GM18508 (cell line): ENCODE measurements at regions not wholly inside any gene's neighbourhood (a gene's known extent, or its start where the extent isn't known, plus 50 kb on each side); places are given as distances from the start of the nearest gene placed in this dataset.

Experiments used
- ATAC-seq: cut with Tn5 transposase; IDR thresholded peaks from one replicate; pipeline ENCODE4 v1.9.1; 2021; ENCODE audit warnings: moderate number of reproducible peaks; ENCODE audit not compliant: insufficient read depth, unreplicated experiment

DNA sequence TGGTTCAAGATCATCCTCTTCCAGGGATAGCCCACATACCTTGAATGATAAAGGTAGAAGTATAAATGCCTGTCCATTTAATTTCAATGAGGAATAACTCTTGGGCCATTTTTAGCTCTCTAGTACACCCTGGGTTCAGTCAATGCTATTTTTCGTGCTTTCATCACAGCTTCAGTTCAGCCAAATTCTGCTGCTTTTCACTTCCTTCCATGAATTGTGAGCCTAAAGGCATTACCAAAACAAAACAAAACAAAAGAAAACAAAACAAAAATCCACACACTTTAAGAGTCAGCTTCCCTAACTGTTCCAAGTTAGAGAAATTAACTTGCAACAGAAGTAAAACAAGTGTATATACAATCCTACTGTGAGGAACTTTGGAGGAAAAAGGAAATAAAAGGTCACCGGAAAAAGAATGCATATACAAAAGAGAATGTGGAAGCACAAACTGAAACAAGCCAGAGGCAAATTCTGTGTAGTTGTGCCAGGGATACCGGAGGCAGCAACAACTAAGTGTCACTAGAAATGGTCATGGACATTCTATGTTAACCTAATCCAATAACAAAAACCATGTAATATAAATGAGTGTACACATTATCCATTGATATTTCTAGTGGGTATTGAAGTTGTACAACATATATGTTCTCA is 423.1 kb downstream of the KCTD8 start:
- ATAC-seq: no peak

GRCh38 chr4:44038811-44039210 is 409.8 kb downstream of the KCTD8 start:
- no peak for ATAC-seq

- no peak for ATAC-seq
These were observed 402.1 kb downstream of the KCTD8 start for GRCh38 chr4:44046491-44046890.

GRCh38 chr4:44056721-44057151 is 391.9 kb downstream of the KCTD8 start:
- ATAC-seq: no peak

DNA sequence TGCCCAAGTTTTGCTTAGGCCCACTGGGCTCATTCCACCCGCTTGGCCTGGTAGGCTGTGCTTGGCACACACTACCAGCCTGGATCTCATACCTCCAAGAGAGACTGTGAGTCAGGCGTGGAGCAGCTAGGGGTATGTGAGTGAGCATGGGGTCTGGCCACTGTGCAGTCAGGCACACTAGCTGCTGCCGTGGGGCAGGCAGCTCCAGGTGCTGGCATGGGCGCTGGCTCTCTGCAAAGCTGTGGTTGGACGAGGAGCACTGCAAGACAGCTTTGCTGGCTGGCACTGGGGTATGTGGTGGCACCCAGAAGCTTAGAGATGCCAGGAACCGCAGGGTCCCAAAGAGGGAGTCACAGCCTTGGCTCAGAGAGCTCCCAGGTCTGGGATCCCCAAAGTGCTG is 377.8 kb downstream of the KCTD8 start:
- ATAC-seq: no peak

GRCh38 chr4:44071959-44072955 is 376.4 kb downstream of the KCTD8 start:
- ATAC-seq: no peak

DNA sequence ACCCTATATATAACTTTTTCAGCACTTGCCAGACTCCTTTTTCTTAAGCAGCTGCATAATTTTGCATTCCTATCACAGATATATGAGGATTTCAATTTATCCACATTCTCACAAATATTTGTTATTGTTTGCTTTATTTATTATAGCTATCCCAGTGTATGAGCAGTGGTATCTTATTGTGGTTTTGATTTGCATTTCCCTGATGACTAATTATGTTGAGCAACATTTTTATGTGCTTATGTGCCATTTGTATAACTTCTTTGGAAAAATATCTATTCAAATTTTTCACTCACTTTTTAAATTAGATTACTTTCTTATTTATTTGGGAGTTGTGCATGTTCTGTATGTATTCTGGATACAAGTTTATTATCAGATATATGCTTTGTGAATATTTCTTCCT is 361.9 kb downstream of the KCTD8 start:
- no peak for ATAC-seq

DNA sequence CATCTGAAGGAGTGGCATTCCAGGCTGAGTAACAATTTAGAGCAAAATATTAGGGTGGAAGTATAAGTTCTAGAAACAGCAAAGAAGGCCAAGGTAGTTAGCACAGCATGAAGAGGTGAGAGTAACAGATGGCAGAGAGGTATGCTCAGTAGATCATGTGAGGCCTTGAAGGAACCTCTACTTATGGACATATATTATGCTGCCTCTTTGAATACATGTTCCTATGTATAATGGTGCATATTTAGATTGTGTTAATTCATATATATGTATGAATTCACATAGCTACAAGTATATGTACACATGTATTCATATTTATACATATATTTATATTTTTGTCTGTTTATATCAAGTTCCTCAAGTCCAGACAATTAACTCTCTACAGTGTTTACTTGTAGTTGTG is 355.2 kb downstream of the KCTD8 start:
- no peak for ATAC-seq

DNA sequence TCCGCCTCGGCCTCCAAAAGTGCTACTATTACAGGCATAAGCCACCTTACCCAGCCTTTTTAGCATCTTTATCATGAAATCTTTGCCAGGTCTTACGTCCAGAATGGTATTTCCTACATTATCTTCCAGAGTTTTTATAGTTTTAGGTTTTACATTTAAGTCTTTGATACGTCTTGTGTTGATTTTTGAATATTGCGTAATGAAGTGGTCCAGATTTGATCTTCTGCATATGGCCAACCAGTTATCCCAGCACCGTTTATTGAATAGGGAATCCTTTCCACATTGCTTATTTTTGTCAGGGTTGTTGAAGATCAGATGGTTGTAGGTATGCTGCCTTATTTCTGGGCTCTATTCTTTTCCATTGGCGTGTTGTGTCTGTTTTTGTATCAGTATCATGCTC is 349.6 kb downstream of the KCTD8 start:
- no peak for ATAC-seq

DNA sequence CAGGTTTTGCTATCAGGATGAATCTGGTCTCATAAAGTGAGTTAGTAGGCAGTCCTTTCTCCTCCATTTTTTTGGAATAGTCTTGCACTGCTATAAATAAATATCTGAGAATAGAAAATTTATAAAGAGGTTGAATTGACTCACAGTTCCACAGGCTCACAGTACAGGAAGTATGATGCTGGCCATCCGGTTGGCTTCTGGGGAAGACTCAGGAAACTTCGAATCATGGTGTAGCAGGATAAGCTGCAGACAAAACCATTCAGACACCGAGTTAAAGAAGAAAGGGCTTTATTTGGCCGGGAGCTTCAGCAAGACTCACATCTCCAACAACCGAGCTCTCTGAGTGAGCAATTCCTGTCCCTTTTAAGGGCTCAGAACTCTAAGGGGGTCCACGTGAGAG is 348.2 kb downstream of the KCTD8 start:
- ATAC-seq: no peak

GRCh38 chr4:44118971-44119680 is 329.5 kb downstream of the KCTD8 start:
- ATAC-seq: no peak

- no peak for ATAC-seq
These were observed 328.0 kb downstream of the KCTD8 start for GRCh38 chr4:44120646-44121045.

DNA sequence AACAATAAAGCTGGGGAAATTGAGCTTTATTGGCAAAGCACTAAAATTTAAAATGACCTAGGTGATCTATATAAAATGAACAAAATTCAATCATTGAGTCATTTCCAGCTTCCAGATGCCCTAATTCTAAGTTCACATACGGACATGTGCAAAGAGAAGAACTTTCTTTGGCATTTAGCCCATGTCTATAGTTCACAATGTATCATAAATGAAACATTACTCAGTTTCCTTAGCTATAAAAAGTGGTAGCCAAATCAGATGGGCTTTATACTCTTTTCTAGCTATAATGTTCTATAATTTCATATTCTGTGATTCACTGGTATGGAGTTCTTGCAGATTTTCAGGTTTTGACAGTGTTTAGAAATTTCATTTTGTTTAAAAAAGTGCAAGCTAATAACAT is 327.4 kb downstream of the KCTD8 start:
- no peak for ATAC-seq
